ENCODE measurements at regions not wholly inside any gene's neighbourhood (a gene's known extent, or its start where the extent isn't known, plus 50 kb on each side); places are given as distances from the start of the nearest gene placed in this dataset.
A peak's percentile ranks its signal among the peaks of the same experiment; 100 is the strongest.
"Not testable (repeated sequence)": the region's sequence is repeated elsewhere in the genome, so short reads cannot be mapped to it uniquely, and the experiment has no call there.

- Histone ChIP-seq H3K4me1 (no peaks in the 10 kb centered on the region), H3K9me3 (no peaks in the 10 kb centered on the region), H3K36me3 (no peaks in the 10 kb centered on the region), H3K27ac (no peak overlapping the region), H3K27me3 (no peaks in the 10 kb centered on the region), H3K4me3 (no peak overlapping the region)
- FAIRE-seq (no peak), ATAC-seq (no peak), DNase-seq (no peak)
- intact Hi-C loops (cut with DNase I): no loop called here
- TF ChIP-seq CTCF (IDR thresholded peaks at IDR 0.05): no peak
Observed at GRCh38 chr1:61561666-61562065, 163.3 kb downstream of the TM2D1 start.

- Histone ChIP-seq H3K27me3 (no peaks in the 10 kb centered on the region), H3K4me3 (no peak overlapping the region), H3K27ac (no peak overlapping the region), H3K9me3 (no peaks in the 10 kb centered on the region), H3K4me1 (no peaks in the 10 kb centered on the region), H3K36me3 (no peaks in the 10 kb centered on the region)
- no peak for DNase-seq
- WGBS, 2 donors: 53 to 65% methylated on average over 2 of the region's 2 CpGs
- ATAC-seq: no peak
- TF ChIP-seq CTCF (IDR thresholded peaks at IDR 0.05): no peak
- FAIRE-seq: no peak
- intact Hi-C loops (cut with DNase I): no loop called here
Observed at GRCh38 chr1:61560385-61560784, 164.6 kb downstream of the TM2D1 start.

GRCh38 chr1:61556631-61557030 is 168.3 kb downstream of the TM2D1 start:
- no peaks in the 10 kb centered on the region for H3K27me3 ChIP-seq
- intact Hi-C loops (cut with DNase I): no loop called here

GRCh38 chr1:61552630-61553305 is 172.2 kb downstream of the TM2D1 start:
- TF ChIP-seq CTCF (IDR thresholded peaks at IDR 0.05): no peak
- Histone ChIP-seq H3K36me3 (no peaks in the 10 kb centered on the region), H3K27me3 (no peaks in the 10 kb centered on the region), H3K4me1 (no peaks in the 10 kb centered on the region), H3K27ac (no peak overlapping the region), H3K4me3 (no peak overlapping the region), H3K9me3 (no peaks in the 10 kb centered on the region)
- intact Hi-C loops (cut with DNase I): no loop called here
- DNase-seq (no peak), ATAC-seq (no peak), FAIRE-seq (no peak)
- WGBS, 2 donors: 79 to 80% methylated on average over 4 of the region's 4 CpGs

More at GRCh38 chr1:61556631-61557030, 168.3 kb downstream of the TM2D1 start:
- no peaks in the 10 kb centered on the region for H3K9me3 ChIP-seq
- no peak for FAIRE-seq
- no peak overlapping the region for H3K27ac ChIP-seq
- H3K4me1 ChIP-seq: no peaks in the 10 kb centered on the region
- no peak overlapping the region for H3K4me3 ChIP-seq
- WGBS, 2 donors: 86 to 90% methylated on average over 3 of the region's 3 CpGs
- no peak for DNase-seq
- no peaks in the 10 kb centered on the region for H3K36me3 ChIP-seq
- TF ChIP-seq CTCF (IDR thresholded peaks at IDR 0.05): no peak
- ATAC-seq: no peak

GRCh38 chr1:61547302-61547701 is 177.6 kb downstream of the TM2D1 start:
- H3K36me3 ChIP-seq; H3K9me3 ChIP-seq; H3K27ac ChIP-seq; intact Hi-C loops (cut with DNase I); H3K27me3 ChIP-seq; DNase-seq; ATAC-seq; FAIRE-seq; H3K4me1 ChIP-seq; H3K4me3 ChIP-seq: not testable (repeated sequence)
- 76 to 84% methylated on average over 2 of the region's 2 CpGs for WGBS, 2 donors

- H3K27me3 ChIP-seq; ATAC-seq; H3K4me1 ChIP-seq; H3K27ac ChIP-seq; H3K36me3 ChIP-seq; H3K9me3 ChIP-seq; DNase-seq; H3K4me3 ChIP-seq; intact Hi-C loops (cut with DNase I): not testable (repeated sequence)
- 55 to 59% methylated on average over 2 of the region's 2 CpGs for WGBS, 2 donors
- peak; percentile 57 for FAIRE-seq
Observed at GRCh38 chr1:61544870-61545269, 180.1 kb downstream of the TM2D1 start.

- intact Hi-C loops (cut with DNase I); H3K27me3 ChIP-seq; H3K4me1 ChIP-seq; FAIRE-seq; H3K9me3 ChIP-seq; H3K27ac ChIP-seq; H3K4me3 ChIP-seq; H3K36me3 ChIP-seq; DNase-seq; ATAC-seq: not testable (repeated sequence)
Observed at GRCh38 chr1:61543498-61543897, 181.4 kb downstream of the TM2D1 start.
